Sigmoid colon (tissue), 6 donors: ENCODE measurements at regions not wholly inside any gene's neighbourhood (a gene's known extent, or its start where the extent isn't known, plus 50 kb on each side); places are given as distances from the start of the nearest gene placed in this dataset.
"Not testable (repeated sequence)": the region's sequence is repeated elsewhere in the genome, so short reads cannot be mapped to it uniquely, and the experiment has no call there.

Source experiments
- DNase-seq: peaks from one replicate; pipeline ENCODE4 v3.0.0-alpha.2; 2019
- H3K27ac ChIP-seq, 4 donors: fragments of 200-600 bp; sonication (generic); one replicate each; pipeline ENCODE4 v1.5.1; 2016 to 2019; ENCODE audit warnings: mild to moderate bottlenecking in 1 of 4
- H3K27me3 ChIP-seq, 3 donors: fragments of 200-600 bp; sonication (generic); one replicate each; pipeline ENCODE4 v1.5.1; 2019; ENCODE audit warnings: mild to moderate bottlenecking in 1 of 3
- H3K36me3 ChIP-seq, 4 donors: fragments of 200-600 bp; sonication (generic); one replicate each; pipeline ENCODE4 v1.5.1; 2016 to 2019
- H3K4me1 ChIP-seq, 4 donors: fragments of 200-600 bp; sonication (generic); one replicate each; pipeline ENCODE4 v1.5.1; 2017 to 2019
- H3K4me3 ChIP-seq, 4 donors: fragments of 200-600 bp; sonication (generic); one replicate each; pipeline ENCODE4 v1.5.1; 2017 to 2019; ENCODE audit warnings: mild to moderate bottlenecking in 2 of 4, moderate library complexity in 1 of 4
- H3K9me3 ChIP-seq, 4 donors: fragments of 200-600 bp in 3 of 4; sonication (generic) in 3 of 4; one replicate each; pipeline versions ENCODE4 v1.5.1 to v1.6.1; 2013 to 2019
- EP300 ChIP-seq, 4 donors: sonication (generic); formaldehyde crosslinking; IDR thresholded peaks; one replicate each; pipeline ENCODE4 v1.6.1; 2017; ENCODE audit warnings: antibody characterized with exemption in 4 of 4
- POLR2A ChIP-seq, 2 donors: fragments of 450-650 bp; IDR thresholded peaks; one replicate each; pipeline ENCODE4 v1.6.1; 2016; ENCODE audit warnings: antibody characterized with exemption in 2 of 2, mild to moderate bottlenecking in 2 of 2, moderate library complexity in 2 of 2
- POLR2AphosphoS5 ChIP-seq, 4 donors: sonication (generic); formaldehyde crosslinking; IDR thresholded peaks; one replicate each; pipeline ENCODE4 v1.6.1; 2017; ENCODE audit warnings: antibody characterized with exemption in 4 of 4
- WGBS, 2 donors: extraction: QIAGEN DNeasy Blood & Tissue Kit; methylation state at CpG; one replicate each; pipeline ENCODE4 v1.1.7; 2013; 5-methylcytosine and 5-hydroxymethylcytosine counted together
- intact Hi-C: fragments of 100-400 bp; cut with DNase I; formaldehyde crosslinking; loops from one replicate; pipeline ENCODE4 v1.15.1; 2023
- TF ChIP-seq, protein P1 (sequence below), 4 experiments: fragments of 450-650 bp in 3 of 4; fragments of 200-600 bp in 1 of 4; IDR thresholded peaks; one replicate each; pipeline ENCODE4 v1.5.1; 2016 to 2019; ENCODE audit warnings: antibody characterized with exemption in 4 of 4, mild to moderate bottlenecking in 3 of 4, moderate library complexity in 2 of 4
- donor health status: healthy with polysubstance abuse.
- donor health status: healthy.

DNA sequence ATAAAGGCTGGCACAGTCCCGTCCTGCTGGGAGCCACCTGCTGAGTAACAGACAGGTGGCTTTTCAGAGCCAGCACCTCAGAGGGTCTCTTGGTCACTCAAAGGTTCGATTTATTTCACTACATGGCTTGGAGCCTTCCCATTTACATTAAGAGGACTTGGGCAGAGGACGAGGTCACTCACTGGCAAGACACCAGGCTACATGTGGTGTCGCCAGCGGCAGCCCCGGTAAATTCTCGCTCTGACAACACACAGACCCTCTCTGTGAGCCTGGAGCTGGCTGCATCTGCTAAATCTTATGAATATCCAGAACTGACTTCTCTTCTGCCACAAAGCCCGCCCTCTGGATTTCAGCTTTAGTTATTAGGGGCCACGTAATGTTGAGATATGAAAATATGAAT lies 254.7 kb downstream of the VAPA start:
- intact Hi-C loops, result no loop called here
- no peak for DNase-seq
- Histone ChIP-seq H3K4me3 (no peak overlapping the region), H3K27me3 (no peaks in the 10 kb centered on the region), H3K4me1 (peaks cover 0 to 9% (median 0%) of the 10 kb centered on the region in 4 donors), H3K36me3 (no peaks in the 10 kb centered on the region), H3K9me3 (no peaks in the 10 kb centered on the region), H3K27ac (no peak overlapping the region)
- WGBS, 2 donors, result 90 to 94% methylated on average over 9 of the region's 9 CpGs
- TF ChIP-seq EP300 (IDR thresholded peaks at IDR 0.05) (no peak), POLR2AphosphoS5 (IDR thresholded peaks at IDR 0.05) (no peak), POLR2A (IDR thresholded peaks at IDR 0.05) (no peak)
- TF ChIP-seq, protein P1, sequence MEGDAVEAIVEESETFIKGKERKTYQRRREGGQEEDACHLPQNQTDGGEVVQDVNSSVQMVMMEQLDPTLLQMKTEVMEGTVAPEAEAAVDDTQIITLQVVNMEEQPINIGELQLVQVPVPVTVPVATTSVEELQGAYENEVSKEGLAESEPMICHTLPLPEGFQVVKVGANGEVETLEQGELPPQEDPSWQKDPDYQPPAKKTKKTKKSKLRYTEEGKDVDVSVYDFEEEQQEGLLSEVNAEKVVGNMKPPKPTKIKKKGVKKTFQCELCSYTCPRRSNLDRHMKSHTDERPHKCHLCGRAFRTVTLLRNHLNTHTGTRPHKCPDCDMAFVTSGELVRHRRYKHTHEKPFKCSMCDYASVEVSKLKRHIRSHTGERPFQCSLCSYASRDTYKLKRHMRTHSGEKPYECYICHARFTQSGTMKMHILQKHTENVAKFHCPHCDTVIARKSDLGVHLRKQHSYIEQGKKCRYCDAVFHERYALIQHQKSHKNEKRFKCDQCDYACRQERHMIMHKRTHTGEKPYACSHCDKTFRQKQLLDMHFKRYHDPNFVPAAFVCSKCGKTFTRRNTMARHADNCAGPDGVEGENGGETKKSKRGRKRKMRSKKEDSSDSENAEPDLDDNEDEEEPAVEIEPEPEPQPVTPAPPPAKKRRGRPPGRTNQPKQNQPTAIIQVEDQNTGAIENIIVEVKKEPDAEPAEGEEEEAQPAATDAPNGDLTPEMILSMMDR (IDR thresholded peaks at IDR 0.05), result no peak

DNA sequence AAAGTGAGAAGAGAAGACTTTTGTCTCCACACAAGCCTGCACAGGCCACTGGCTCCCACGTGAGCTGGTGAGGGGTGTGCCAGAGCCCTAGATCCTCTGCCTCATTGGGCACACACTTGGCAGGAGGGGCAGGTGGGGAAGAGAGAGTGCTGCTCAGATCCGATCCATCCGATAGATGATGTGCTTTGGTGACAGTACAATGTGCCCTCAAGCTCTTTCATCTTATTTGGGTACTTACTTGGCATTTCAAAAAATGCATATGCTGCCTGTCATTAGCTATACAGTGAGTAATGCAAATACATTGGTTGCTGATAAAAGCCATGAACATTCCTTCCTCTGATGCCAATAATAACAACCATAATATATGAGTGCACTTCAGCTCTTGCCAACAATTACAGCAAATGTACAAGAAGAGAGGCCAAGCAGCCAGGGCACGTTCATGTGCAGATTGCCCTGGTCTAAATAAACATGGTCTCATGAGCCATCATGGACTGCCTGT lies 255.3 kb downstream of the VAPA start:
- Histone ChIP-seq H3K9me3 (no peaks in the 10 kb centered on the region), H3K4me3 (no peak overlapping the region), H3K27me3 (no peaks in the 10 kb centered on the region), H3K36me3 (no peaks in the 10 kb centered on the region), H3K27ac (no peak overlapping the region), H3K4me1 (peaks cover 0 to 9% (median 0%) of the 10 kb centered on the region in 4 donors)
- no peak for TF ChIP-seq POLR2AphosphoS5 (IDR thresholded peaks at IDR 0.05)
- no peak for TF ChIP-seq EP300 (IDR thresholded peaks at IDR 0.05)
- TF ChIP-seq, protein P1 (IDR thresholded peaks at IDR 0.05), result no peak
- no peak for TF ChIP-seq POLR2A (IDR thresholded peaks at IDR 0.05)
- 68 to 79% methylated on average over 4 of the region's 4 CpGs for WGBS, 2 donors
- DNase-seq, result no peak
- intact Hi-C loops, result no loop called here

GRCh38 chr18:10169814-10170213 lies 256.0 kb downstream of the VAPA start:
- Histone ChIP-seq H3K36me3 (no peaks in the 10 kb centered on the region), H3K4me3 (no peak overlapping the region), H3K4me1 (peaks cover 0 to 9% (median 0%) of the 10 kb centered on the region in 4 donors), H3K27me3 (no peaks in the 10 kb centered on the region), H3K9me3 (no peaks in the 10 kb centered on the region), H3K27ac (no peak overlapping the region)
- DNase-seq, result no peak
- 69 to 83% methylated on average over 2 of the region's 2 CpGs for WGBS, 2 donors
- intact Hi-C loops, result loop anchor here (5.0 kb wide), 1 partner anchor 83 kb away; no protein-coding TSS in a partner anchor
- TF ChIP-seq, protein P1 (IDR thresholded peaks at IDR 0.05), result no peak
- TF ChIP-seq POLR2AphosphoS5 (IDR thresholded peaks at IDR 0.05) (no peak), POLR2A (IDR thresholded peaks at IDR 0.05) (no peak), EP300 (IDR thresholded peaks at IDR 0.05) (no peak)

GRCh38 chr18:10170375-10170774 lies 256.6 kb downstream of the VAPA start:
- 54 to 79% methylated on average over 5 of the region's 5 CpGs for WGBS, 2 donors
- H3K4me3 ChIP-seq, result no peak overlapping the region
- H3K27ac ChIP-seq, result no peak overlapping the region
- H3K9me3 ChIP-seq, result no peaks in the 10 kb centered on the region
- no peaks in the 10 kb centered on the region for H3K36me3 ChIP-seq
- no peak for DNase-seq
- H3K27me3 ChIP-seq, result no peaks in the 10 kb centered on the region
- no peak for TF ChIP-seq POLR2AphosphoS5 (IDR thresholded peaks at IDR 0.05)
- TF ChIP-seq, protein P1 (IDR thresholded peaks at IDR 0.05), result no peak
- no peak for TF ChIP-seq POLR2A (IDR thresholded peaks at IDR 0.05)
- TF ChIP-seq EP300 (IDR thresholded peaks at IDR 0.05), result no peak
- H3K4me1 ChIP-seq, result peaks cover 0 to 9% (median 0%) of the 10 kb centered on the region in 4 donors
- intact Hi-C loops, result loop anchor here (5.0 kb wide), 1 partner anchor 83 kb away; no protein-coding TSS in a partner anchor

DNA sequence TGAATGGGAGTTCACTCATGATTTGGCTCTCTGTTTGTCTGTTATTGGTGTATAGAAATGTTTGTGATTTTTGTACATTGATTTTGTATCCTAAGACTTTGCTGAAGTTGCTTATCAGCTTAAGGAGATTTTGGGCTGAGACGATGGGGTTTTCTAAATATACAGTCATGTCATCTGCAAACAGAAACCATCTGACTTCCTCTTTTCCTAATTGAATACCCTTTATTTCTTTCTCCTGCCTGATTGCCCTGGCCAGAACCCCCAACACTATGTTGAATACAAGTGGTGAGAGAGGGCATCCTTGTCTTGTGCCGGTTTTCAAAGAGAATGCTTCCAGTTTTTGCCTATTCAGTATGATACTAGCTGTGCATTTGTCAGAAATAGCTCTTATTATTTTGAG lies 261.5 kb downstream of the VAPA start:
- H3K36me3 ChIP-seq, DNase-seq, H3K4me1 ChIP-seq, intact Hi-C loops, H3K4me3 ChIP-seq, H3K9me3 ChIP-seq, H3K27me3 ChIP-seq, H3K27ac ChIP-seq: not testable (repeated sequence)
- 62 to 76% methylated on average over 2 of the region's 2 CpGs for WGBS, 2 donors

- intact Hi-C loops, result not testable (repeated sequence)
- WGBS, 2 donors, result 50 to 79% methylated on average over 6 of the region's 6 CpGs
Observed at GRCh38 chr18:10179326-10179725, 265.5 kb downstream of the VAPA start.

More at GRCh38 chr18:10179326-10179725, 265.5 kb downstream of the VAPA start:
- H3K4me1 ChIP-seq, H3K36me3 ChIP-seq, DNase-seq, H3K27ac ChIP-seq, H3K9me3 ChIP-seq, H3K4me3 ChIP-seq, H3K27me3 ChIP-seq: not testable (repeated sequence)
